Esophagus squamous epithelium (tissue), 5 donors: ENCODE measurements at regions not wholly inside any gene's neighbourhood (a gene's known extent, or its start where the extent isn't known, plus 50 kb on each side); places are given as distances from the start of the nearest gene placed in this dataset.

ENCODE experiments used
- DNase-seq: peaks from one replicate; lab custom pipeline; 2025; lab: John Stamatoyannopoulos, UW
- H3K27ac ChIP-seq, 4 donors: fragments of 200-600 bp; sonication (generic); one replicate each; pipeline ENCODE4 v1.5.1; 2016 to 2019; ENCODE audit warnings: mild to moderate bottlenecking in 1 of 4
- H3K27me3 ChIP-seq, 4 donors: fragments of 200-600 bp; sonication (generic); 1 replicate in 3 of 4; 2 replicates in 1 of 4; pipeline versions ENCODE4 v1.5.1 to v1.6.0; 2017 to 2021; ENCODE audit warnings: antibody characterized with exemption in 1 of 4
- H3K36me3 ChIP-seq, 3 donors: fragments of 200-600 bp; sonication (generic); one replicate each; pipeline ENCODE4 v1.5.1; 2016 to 2019
- H3K4me1 ChIP-seq, 3 donors: fragments of 200-600 bp; sonication (generic); one replicate each; pipeline ENCODE4 v1.5.1; 2017 to 2019
- H3K4me3 ChIP-seq, 4 donors: fragments of 200-600 bp; sonication (generic); 1 replicate in 3 of 4; 2 replicates in 1 of 4; pipeline ENCODE4 v1.5.1; 2016 to 2019; ENCODE audit warnings: mild to moderate bottlenecking in 2 of 4, moderate library complexity in 1 of 4
- H3K9me3 ChIP-seq, 3 donors: fragments of 200-600 bp; sonication (generic); one replicate each; pipeline ENCODE4 v1.5.1; 2016 to 2019
- POLR2A ChIP-seq, 4 donors: fragments of 450-650 bp; IDR thresholded peaks; one replicate each; pipeline ENCODE4 v1.6.1; 2017; ENCODE audit warnings: antibody characterized with exemption in 4 of 4, mild to moderate bottlenecking in 4 of 4, moderate library complexity in 3 of 4
- WGBS, 2 donors: methylation state at CpG; one replicate each; pipeline ENCODE4 v1.1.5; 2018; 5-methylcytosine and 5-hydroxymethylcytosine counted together
- intact Hi-C: fragments of 100-400 bp; cut with DNase I; formaldehyde crosslinking; loops from one replicate; pipeline ENCODE4 v1.15.0; 2022
- TF ChIP-seq, protein P1 (sequence below), 6 experiments: fragments of 450-650 bp in 4 of 6; fragments of 200-600 bp in 2 of 6; sonication (generic) in 2 of 6; IDR thresholded peaks; one replicate each; pipeline ENCODE4 v1.5.1; 2016 to 2019; ENCODE audit warnings: antibody characterized with exemption in 6 of 6, mild to moderate bottlenecking in 4 of 6, moderate library complexity in 4 of 6
- donor health status: DM: yes; HTN: yes; CAD: no.

DNA sequence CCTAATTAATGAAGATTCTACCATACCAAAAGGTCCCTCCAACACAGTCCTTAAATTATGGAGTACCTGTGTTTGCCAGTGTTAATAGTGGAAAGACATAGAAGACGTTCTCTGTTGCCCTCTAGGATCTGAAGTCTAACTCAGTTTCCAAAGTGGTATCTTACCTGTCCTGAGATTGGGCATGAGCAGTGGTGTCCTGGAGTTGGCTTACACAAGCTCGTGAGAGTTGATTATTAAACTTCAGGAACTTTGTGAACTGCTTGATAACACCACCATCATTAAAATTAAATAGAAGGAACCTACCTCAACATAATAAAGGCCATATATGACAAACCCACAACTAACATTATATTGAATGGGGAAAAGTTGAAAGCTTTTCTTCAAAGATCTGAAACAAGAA lies 60.9 kb upstream of the SMARCA2 start:
- no peak for DNase-seq
- Histone ChIP-seq H3K27ac (no peak overlapping the region), H3K27me3 (peaks cover 0 to 11% (median 0%) of the 10 kb centered on the region in 4 donors), H3K36me3 (no peaks in the 10 kb centered on the region), H3K4me1 (no peaks in the 10 kb centered on the region), H3K9me3 (no peaks in the 10 kb centered on the region), H3K4me3 (no peak overlapping the region)
- WGBS, 2 donors, result 64 to 74% methylated on average over 2 of the region's 2 CpGs
- intact Hi-C loops, result no loop called here
- no peak for TF ChIP-seq POLR2A (IDR thresholded peaks at IDR 0.05)
- TF ChIP-seq, protein P1, sequence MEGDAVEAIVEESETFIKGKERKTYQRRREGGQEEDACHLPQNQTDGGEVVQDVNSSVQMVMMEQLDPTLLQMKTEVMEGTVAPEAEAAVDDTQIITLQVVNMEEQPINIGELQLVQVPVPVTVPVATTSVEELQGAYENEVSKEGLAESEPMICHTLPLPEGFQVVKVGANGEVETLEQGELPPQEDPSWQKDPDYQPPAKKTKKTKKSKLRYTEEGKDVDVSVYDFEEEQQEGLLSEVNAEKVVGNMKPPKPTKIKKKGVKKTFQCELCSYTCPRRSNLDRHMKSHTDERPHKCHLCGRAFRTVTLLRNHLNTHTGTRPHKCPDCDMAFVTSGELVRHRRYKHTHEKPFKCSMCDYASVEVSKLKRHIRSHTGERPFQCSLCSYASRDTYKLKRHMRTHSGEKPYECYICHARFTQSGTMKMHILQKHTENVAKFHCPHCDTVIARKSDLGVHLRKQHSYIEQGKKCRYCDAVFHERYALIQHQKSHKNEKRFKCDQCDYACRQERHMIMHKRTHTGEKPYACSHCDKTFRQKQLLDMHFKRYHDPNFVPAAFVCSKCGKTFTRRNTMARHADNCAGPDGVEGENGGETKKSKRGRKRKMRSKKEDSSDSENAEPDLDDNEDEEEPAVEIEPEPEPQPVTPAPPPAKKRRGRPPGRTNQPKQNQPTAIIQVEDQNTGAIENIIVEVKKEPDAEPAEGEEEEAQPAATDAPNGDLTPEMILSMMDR (IDR thresholded peaks at IDR 0.05), result no peak

DNA sequence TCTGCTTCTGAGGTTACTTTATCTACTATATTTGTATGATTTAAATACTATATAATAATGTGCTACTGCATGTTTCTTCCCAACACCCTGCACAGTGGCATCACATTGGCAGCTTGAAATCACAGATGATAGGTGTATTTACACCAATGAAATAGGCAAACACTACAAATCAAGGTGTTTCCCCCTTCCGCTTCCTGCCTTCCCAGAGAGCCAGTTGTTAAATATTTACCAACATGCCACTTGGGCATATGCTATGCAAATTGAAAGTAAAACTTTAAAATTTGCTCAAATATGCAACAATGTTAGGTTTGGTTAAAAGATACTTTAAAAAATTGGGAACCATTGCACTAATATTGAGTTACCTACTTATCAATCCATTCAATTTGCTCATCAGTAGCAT lies 58.2 kb upstream of the SMARCA2 start:
- H3K4me3 ChIP-seq, result no peak overlapping the region
- no peaks in the 10 kb centered on the region for H3K4me1 ChIP-seq
- DNase-seq, result no peak
- no peak overlapping the region for H3K27ac ChIP-seq
- WGBS, 2 donors, result 82 to 94% methylated on average over 1 of the region's 1 CpG
- TF ChIP-seq, protein P1 (IDR thresholded peaks at IDR 0.05), result no peak
- TF ChIP-seq POLR2A (IDR thresholded peaks at IDR 0.05), result no peak
- H3K9me3 ChIP-seq, result no peaks in the 10 kb centered on the region
- intact Hi-C loops, result no loop called here
- no peaks in the 10 kb centered on the region for H3K27me3 ChIP-seq
- H3K36me3 ChIP-seq, result no peaks in the 10 kb centered on the region

DNA sequence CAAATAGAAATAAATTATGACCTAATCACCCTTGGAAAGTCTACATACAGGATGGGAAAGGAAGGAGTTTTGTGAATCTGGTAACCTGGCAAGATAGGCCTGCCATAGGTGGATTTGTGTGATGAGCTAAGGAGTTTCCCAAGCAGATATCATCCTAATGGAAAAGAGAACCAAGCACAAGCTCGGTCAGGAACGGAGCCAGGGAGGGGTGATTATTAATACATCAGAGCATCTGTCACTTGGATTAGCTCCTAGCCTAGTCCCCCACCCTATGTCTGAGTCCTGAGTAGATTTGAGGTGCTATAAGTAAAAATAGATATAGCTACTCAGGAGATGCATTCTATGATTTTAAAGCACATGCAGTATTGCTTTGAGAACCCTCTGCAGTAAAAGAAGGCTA lies 57.3 kb upstream of the SMARCA2 start:
- WGBS, 2 donors, result 83 to 88% methylated on average over 2 of the region's 2 CpGs
- Histone ChIP-seq H3K27ac (no peak overlapping the region), H3K4me3 (no peak overlapping the region), H3K9me3 (no peaks in the 10 kb centered on the region), H3K36me3 (no peaks in the 10 kb centered on the region), H3K27me3 (no peaks in the 10 kb centered on the region), H3K4me1 (no peaks in the 10 kb centered on the region)
- DNase-seq, result no peak
- no peak for TF ChIP-seq POLR2A (IDR thresholded peaks at IDR 0.05)
- TF ChIP-seq, protein P1 (IDR thresholded peaks at IDR 0.05), result no peak
- intact Hi-C loops, result no loop called here

DNA sequence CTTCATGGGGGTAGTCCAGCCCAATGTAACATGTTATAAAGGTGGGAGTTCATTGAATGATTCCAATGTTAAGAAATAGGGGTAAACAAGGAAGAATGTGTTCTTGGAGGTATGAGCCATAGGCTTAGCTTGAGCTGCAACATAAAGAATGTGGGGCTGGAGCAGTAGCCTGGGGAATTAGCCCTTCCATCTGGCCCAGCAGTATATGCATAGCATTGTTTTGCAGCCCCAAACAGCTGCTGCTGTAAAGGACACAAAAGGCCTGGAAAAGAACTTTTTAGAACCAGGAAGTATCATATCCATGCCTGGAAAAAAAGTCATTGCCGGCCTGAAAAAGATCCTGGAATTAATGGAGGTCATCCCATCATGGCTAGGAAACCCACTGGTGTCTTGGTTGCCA lies 55.8 kb upstream of the SMARCA2 start:
- H3K4me3 ChIP-seq, result no peak overlapping the region
- WGBS, 2 donors, result 80 to 89% methylated on average over 1 of the region's 1 CpG

DNA sequence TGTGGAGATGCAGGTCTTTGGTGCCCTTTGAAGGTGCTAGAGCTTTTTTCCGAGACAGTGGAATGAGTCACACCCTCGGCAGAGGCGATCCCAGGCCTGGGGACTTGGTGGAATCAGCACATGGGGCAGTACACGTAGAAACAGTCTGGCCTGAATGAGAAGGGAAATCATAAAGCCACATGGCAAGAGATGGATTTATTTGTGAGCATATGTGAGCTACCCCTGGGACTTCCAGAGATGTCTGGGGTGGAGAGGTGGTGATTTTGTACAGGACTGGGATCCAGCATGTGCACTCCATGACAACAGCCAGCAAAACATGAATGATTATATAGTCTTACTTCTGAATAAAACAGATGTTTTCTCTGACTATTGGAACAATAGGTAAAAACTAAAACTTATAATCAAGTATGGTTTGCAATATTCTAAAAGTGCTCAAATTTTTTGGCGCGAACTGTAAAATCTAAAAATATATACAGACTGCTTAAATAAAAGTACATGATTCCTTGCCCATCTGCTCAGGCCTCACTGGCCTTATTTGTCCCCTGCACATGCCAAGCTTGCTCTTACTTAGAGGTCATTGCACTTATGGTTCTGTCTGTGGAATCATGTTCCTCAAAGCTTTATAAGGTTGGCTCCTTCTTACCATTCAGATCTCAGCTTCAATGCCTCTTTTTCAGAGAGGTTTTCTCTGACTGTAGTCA lies 54.7 kb upstream of the SMARCA2 start:
- DNase-seq, result no peak
- Histone ChIP-seq H3K27me3 (no peaks in the 10 kb centered on the region), H3K36me3 (no peaks in the 10 kb centered on the region), H3K4me1 (no peaks in the 10 kb centered on the region), H3K9me3 (no peaks in the 10 kb centered on the region), H3K4me3 (no peak overlapping the region), H3K27ac (no peak overlapping the region)
- TF ChIP-seq, protein P1 (IDR thresholded peaks at IDR 0.05), result no peak
- no peak for TF ChIP-seq POLR2A (IDR thresholded peaks at IDR 0.05)
- intact Hi-C loops, result no loop called here
- WGBS, 2 donors, result 45 to 69% methylated on average over 3 to 5 of the region's 6 CpGs

More for the DNA sequence above, 55.8 kb upstream of the SMARCA2 start:
- no peaks in the 10 kb centered on the region for H3K9me3 ChIP-seq
- H3K36me3 ChIP-seq, result no peaks in the 10 kb centered on the region
- no peaks in the 10 kb centered on the region for H3K27me3 ChIP-seq
- no peak overlapping the region for H3K27ac ChIP-seq
- intact Hi-C loops, result no loop called here
- no peak for TF ChIP-seq POLR2A (IDR thresholded peaks at IDR 0.05)
- TF ChIP-seq, protein P1 (IDR thresholded peaks at IDR 0.05), result no peak
- no peak for DNase-seq
- no peaks in the 10 kb centered on the region for H3K4me1 ChIP-seq
